Neural crest cell (in vitro differentiated cells): ENCODE measurements at regions not wholly inside any gene's neighbourhood (a gene's known extent, or its start where the extent isn't known, plus 50 kb on each side); places are given as distances from the start of the nearest gene placed in this dataset.

Experiments
- DNase-seq: peaks from one replicate; pipeline ENCODE4 v3.0.0; 2021; ENCODE audit warnings: low read depth, mixed read lengths, low spot score
- H3K27ac Mint-ChIP-seq: one replicate; pipeline ENCODE4 v1.8.0; 2021; ENCODE audit warnings: mild to moderate bottlenecking, mixed read lengths; ENCODE audit not compliant: unreplicated experiment
- H3K27me3 Mint-ChIP-seq: 2 replicates; pipeline ENCODE4 v1.8.0; 2021; ENCODE audit warnings: low read depth, mild to moderate bottlenecking, mixed read lengths
- H3K36me3 Mint-ChIP-seq: 2 replicates; pipeline ENCODE4 v1.8.0; 2021; ENCODE audit warnings: low read depth, mild to moderate bottlenecking, mixed read lengths
- H3K4me1 Mint-ChIP-seq: 2 replicates; pipeline ENCODE4 v1.8.0; 2021; ENCODE audit warnings: mixed read lengths
- H3K4me3 Mint-ChIP-seq: one replicate; pipeline ENCODE4 v1.8.0; 2021; ENCODE audit warnings: mild to moderate bottlenecking, mixed read lengths
- H3K9me3 Mint-ChIP-seq: 2 replicates; pipeline ENCODE4 v1.8.0; 2021; ENCODE audit warnings: mixed read lengths
- CTCF ChIP-seq: fragments of 200-600 bp; sonication (generic); conservative IDR thresholded peaks from 2 replicates; pipeline ENCODE4 v1.5.0; 2021; ENCODE audit warnings: antibody characterized with exemption, mild to moderate bottlenecking

- no peaks in the 10 kb centered on the region for H3K27me3 Mint-ChIP-seq
- H3K9me3 Mint-ChIP-seq: peaks cover 6% of the 10 kb centered on the region
- no peak for DNase-seq
- TF ChIP-seq CTCF: no peak
- H3K27ac Mint-ChIP-seq: no peak overlapping the region
- H3K4me1 Mint-ChIP-seq: no peaks in the 10 kb centered on the region
- no peak overlapping the region for H3K4me3 Mint-ChIP-seq
- no peaks in the 10 kb centered on the region for H3K36me3 Mint-ChIP-seq
These were observed 59.5 kb downstream of the PTGS2 start for GRCh38 chr1:186620566-186621350.

GRCh38 chr1:186618401-186619170, 61.6 kb downstream of the PTGS2 start:
- no peaks in the 10 kb centered on the region for H3K4me1 Mint-ChIP-seq

GRCh38 chr1:186617926-186618325, 62.3 kb downstream of the PTGS2 start:
- H3K36me3 Mint-ChIP-seq: no peaks in the 10 kb centered on the region
- no peak for DNase-seq
- no peak overlapping the region for H3K4me3 Mint-ChIP-seq
- peaks cover 3% of the 10 kb centered on the region for H3K9me3 Mint-ChIP-seq
- H3K27me3 Mint-ChIP-seq: no peaks in the 10 kb centered on the region
- no peaks in the 10 kb centered on the region for H3K4me1 Mint-ChIP-seq
- no peak overlapping the region for H3K27ac Mint-ChIP-seq
- no peak for TF ChIP-seq CTCF

More at GRCh38 chr1:186618401-186619170, 61.6 kb downstream of the PTGS2 start:
- Mint-ChIP-seq H3K9me3 (peaks cover 3% of the 10 kb centered on the region), H3K36me3 (no peaks in the 10 kb centered on the region), H3K4me3 (no peak overlapping the region), H3K27ac (no peak overlapping the region), H3K27me3 (no peaks in the 10 kb centered on the region)
- no peak for DNase-seq
- TF ChIP-seq CTCF: no peak

- DNase-seq: no peak
- TF ChIP-seq CTCF: no peak
- Mint-ChIP-seq H3K27ac (no peak overlapping the region), H3K27me3 (no peaks in the 10 kb centered on the region), H3K4me1 (no peaks in the 10 kb centered on the region), H3K36me3 (no peaks in the 10 kb centered on the region), H3K9me3 (peaks cover 7% of the 10 kb centered on the region), H3K4me3 (no peak overlapping the region)
These were observed 63.7 kb downstream of the PTGS2 start for GRCh38 chr1:186616511-186616910.

- no peak for TF ChIP-seq CTCF
- no peaks in the 10 kb centered on the region for H3K27me3 Mint-ChIP-seq
- H3K27ac Mint-ChIP-seq: no peak overlapping the region
- H3K4me1 Mint-ChIP-seq: no peaks in the 10 kb centered on the region
- DNase-seq: no peak
- H3K4me3 Mint-ChIP-seq: no peak overlapping the region
- no peaks in the 10 kb centered on the region for H3K36me3 Mint-ChIP-seq
- H3K9me3 Mint-ChIP-seq: peaks cover 7% of the 10 kb centered on the region
These were observed 64.9 kb downstream of the PTGS2 start for GRCh38 chr1:186615332-186615731.
